ENCODE measurements at regions not wholly inside any gene's neighbourhood (a gene's known extent, or its start where the extent isn't known, plus 50 kb on each side); places are given as distances from the start of the nearest gene placed in this dataset.

DNA sequence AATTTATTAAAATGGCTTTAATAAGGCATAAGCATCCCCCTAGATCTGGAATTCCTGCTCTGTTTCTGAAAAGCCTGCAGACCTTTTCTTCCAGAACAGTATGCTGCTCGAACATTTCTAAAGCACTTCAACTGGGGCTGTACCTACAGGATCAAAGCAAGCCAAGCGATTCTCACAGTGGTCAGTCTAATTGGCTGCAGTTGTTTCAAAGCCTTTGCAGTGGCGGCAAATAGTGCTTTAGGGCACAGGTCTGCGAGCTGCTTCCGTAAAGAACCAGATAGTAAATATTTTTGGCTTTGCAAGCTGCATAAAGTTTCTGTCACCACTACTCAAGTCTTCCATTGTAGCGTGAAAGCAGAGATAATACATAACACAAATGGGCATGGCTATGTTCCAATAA is 88.9 kb upstream of the FBXL4 start:
- no peak overlapping the region for H3K14ac ChIP-seq (ENCODE audit: insufficient read depth, low read length)
- H3K23me2 ChIP-seq (ENCODE audit: insufficient read length, low read depth, low read length, poor library complexity, severe bottlenecking) = no peaks in the 10 kb centered on the region
- H2AK5ac ChIP-seq (ENCODE audit: insufficient read length, low read length) = no peak overlapping the region
- no peaks in the 10 kb centered on the region for H3K79me2 ChIP-seq (ENCODE audit: insufficient read depth, low read length)
- H2AFZ ChIP-seq (ENCODE audit: low read length) = no peak overlapping the region
- H3K27ac Mint-ChIP-seq = no peak overlapping the region
- no peak overlapping the region for H2BK15ac ChIP-seq (ENCODE audit: low read depth, low read length)
- H3K4me1 Mint-ChIP-seq = no peaks in the 10 kb centered on the region
- H3K4me3 Mint-ChIP-seq = no peak overlapping the region
- no peak overlapping the region for H3K18ac ChIP-seq (ENCODE audit: insufficient read length, low read depth, low read length)
- TF ChIP-seq, protein P1, sequence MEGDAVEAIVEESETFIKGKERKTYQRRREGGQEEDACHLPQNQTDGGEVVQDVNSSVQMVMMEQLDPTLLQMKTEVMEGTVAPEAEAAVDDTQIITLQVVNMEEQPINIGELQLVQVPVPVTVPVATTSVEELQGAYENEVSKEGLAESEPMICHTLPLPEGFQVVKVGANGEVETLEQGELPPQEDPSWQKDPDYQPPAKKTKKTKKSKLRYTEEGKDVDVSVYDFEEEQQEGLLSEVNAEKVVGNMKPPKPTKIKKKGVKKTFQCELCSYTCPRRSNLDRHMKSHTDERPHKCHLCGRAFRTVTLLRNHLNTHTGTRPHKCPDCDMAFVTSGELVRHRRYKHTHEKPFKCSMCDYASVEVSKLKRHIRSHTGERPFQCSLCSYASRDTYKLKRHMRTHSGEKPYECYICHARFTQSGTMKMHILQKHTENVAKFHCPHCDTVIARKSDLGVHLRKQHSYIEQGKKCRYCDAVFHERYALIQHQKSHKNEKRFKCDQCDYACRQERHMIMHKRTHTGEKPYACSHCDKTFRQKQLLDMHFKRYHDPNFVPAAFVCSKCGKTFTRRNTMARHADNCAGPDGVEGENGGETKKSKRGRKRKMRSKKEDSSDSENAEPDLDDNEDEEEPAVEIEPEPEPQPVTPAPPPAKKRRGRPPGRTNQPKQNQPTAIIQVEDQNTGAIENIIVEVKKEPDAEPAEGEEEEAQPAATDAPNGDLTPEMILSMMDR (conservative IDR thresholded peaks at IDR 0.05) = no peak
- H4K91ac ChIP-seq (ENCODE audit: insufficient read length, low read depth, low read length) = no peak overlapping the region
- H2BK12ac ChIP-seq (ENCODE audit: insufficient read length, low read depth, low read length) = no peak overlapping the region
- peaks cover 2% of the 10 kb centered on the region for H3K27me3 Mint-ChIP-seq (ENCODE audit: low read depth)
- H3K4me2 ChIP-seq (ENCODE audit: insufficient read depth, insufficient read length, low read length) = no peak overlapping the region
- no peak overlapping the region for H3T11ph ChIP-seq (ENCODE audit: low read length)
- H3K27ac ChIP-seq (ENCODE audit: insufficient read length, low read depth, low read length) = no peak overlapping the region
- no peak overlapping the region for H4K5ac ChIP-seq (ENCODE audit: insufficient read length, low read depth, low read length)
- H2BK120ac ChIP-seq (ENCODE audit: low read depth, low read length, poor library complexity, severe bottlenecking) = no peak overlapping the region
- H2BK20ac ChIP-seq (ENCODE audit: low read depth, low read length, poor library complexity, severe bottlenecking) = no peak overlapping the region
- H3K36me3 Mint-ChIP-seq (ENCODE audit: insufficient read depth in 1 of 3, low read depth in 3 of 3) = no peaks in the 10 kb centered on the region
- H3K27me3 ChIP-seq (ENCODE audit: insufficient read depth, low read length) = no peaks in the 10 kb centered on the region
- no peaks in the 10 kb centered on the region for H3K9me3 Mint-ChIP-seq
- H4K20me1 ChIP-seq (ENCODE audit: control insufficient read depth, insufficient read depth, insufficient read length) = no peaks in the 10 kb centered on the region
- H3K4me1 ChIP-seq (ENCODE audit: insufficient read depth, low read length) = no peaks in the 10 kb centered on the region
- H3K4ac ChIP-seq (ENCODE audit: low read depth, low read length) = no peak overlapping the region
- no peak overlapping the region for H2BK5ac ChIP-seq (ENCODE audit: insufficient read length, low read length)
- no peak overlapping the region for H3K56ac ChIP-seq (ENCODE audit: insufficient read length, low read depth, low read length)
- no peaks in the 10 kb centered on the region for H3K79me1 ChIP-seq (ENCODE audit: insufficient read depth, low read depth, low read length, poor library complexity, severe bottlenecking)
- no peak overlapping the region for H3K23ac ChIP-seq (ENCODE audit: insufficient read length, low read depth, low read length)
- DNase-seq = no peak
- H4K8ac ChIP-seq (replicated peaks; ENCODE audit: insufficient read length, low read depth, low read length) = no peak overlapping the region
- no CpG with 5 or more reads among the region's 6 CpGs for whole genome bisulfite sequencing (ENCODE audit: extremely low coverage, insufficient read length, low lambda C conversion rate)
- H3K9ac ChIP-seq (ENCODE audit: extremely low read depth, insufficient read length, low read length) = no peak overlapping the region
- H3K9me3 ChIP-seq (ENCODE audit: control insufficient read depth, low read depth, low read length) = no peaks in the 10 kb centered on the region
